ENCODE measurements at regions not wholly inside any gene's neighbourhood (a gene's known extent, or its start where the extent isn't known, plus 50 kb on each side); places are given as distances from the start of the nearest gene placed in this dataset.
"Not testable (repeated sequence)": the region's sequence is repeated elsewhere in the genome, so short reads cannot be mapped to it uniquely, and the experiment has no call there.

- H3K9me3 ChIP-seq; H3K36me3 ChIP-seq; H3K4me3 ChIP-seq; ATAC-seq (ENCODE audit: low FRiP score in 2 of 2); H3K27ac ChIP-seq; DNase-seq; H3K27me3 ChIP-seq; H3K4me1 ChIP-seq: not testable (repeated sequence)
- 65 to 86% methylated on average over 2 to 4 of the region's 4 CpGs for WGBS, 2 donors
Measured at GRCh38 chr10:50688183-50688582, 51.6 kb upstream of the ASAH2B start.

- H3K36me3 ChIP-seq; ATAC-seq (ENCODE audit: low FRiP score in 2 of 2); DNase-seq; H3K4me3 ChIP-seq; H3K4me1 ChIP-seq; H3K27me3 ChIP-seq; H3K9me3 ChIP-seq; H3K27ac ChIP-seq: not testable (repeated sequence)
- 76% methylated on average over 6 of the region's 6 CpGs; no CpG with 5 or more reads in 1 of the 2 donors for WGBS, 2 donors
Measured at GRCh38 chr10:50684365-50684764, 55.4 kb upstream of the ASAH2B start.

DNA sequence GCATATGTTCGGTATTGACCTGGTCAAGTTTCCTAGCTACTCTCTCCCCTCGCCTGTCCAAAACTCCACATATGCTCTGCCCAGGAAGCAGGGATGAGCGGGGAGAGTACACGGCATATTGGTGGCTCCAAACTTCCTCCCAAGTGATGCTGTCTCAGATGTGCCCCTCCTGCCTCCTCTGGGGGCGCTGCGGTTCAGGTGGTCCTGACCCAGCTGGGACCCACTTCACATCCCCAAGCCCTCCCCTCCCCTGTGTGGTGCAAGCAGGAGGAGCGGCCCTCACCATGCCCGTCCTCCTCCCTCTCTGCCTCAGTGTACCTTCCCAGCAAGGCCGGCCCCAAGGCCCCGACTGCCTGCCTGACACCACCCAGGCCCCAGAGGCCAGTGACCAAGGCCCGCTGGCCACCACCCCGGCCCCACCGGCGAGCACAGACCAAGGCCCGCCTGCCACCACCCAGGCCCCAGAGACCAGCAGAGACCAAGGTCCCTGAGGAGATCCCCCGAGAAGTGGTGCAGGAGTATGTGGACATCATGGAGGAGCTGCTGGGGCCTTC is 56.5 kb upstream of the ASAH2B start:
- DNase-seq; H3K4me3 ChIP-seq; H3K36me3 ChIP-seq; H3K27ac ChIP-seq; ATAC-seq (ENCODE audit: low FRiP score in 2 of 2); H3K4me1 ChIP-seq; H3K9me3 ChIP-seq; H3K27me3 ChIP-seq: not testable (repeated sequence)
- 91 to 94% methylated on average over 5 to 7 of the region's 16 CpGs for WGBS, 2 donors

GRCh38 chr10:50680606-50681005 is 56.9 kb upstream of the SGMS1 start:
- not testable (repeated sequence) for H3K4me1 ChIP-seq; H3K9me3 ChIP-seq; H3K27ac ChIP-seq; H3K4me3 ChIP-seq; H3K36me3 ChIP-seq; DNase-seq; H3K27me3 ChIP-seq; ATAC-seq (ENCODE audit: low FRiP score in 2 of 2)
- 90% methylated on average over 8 of the region's 10 CpGs; no CpG with 5 or more reads in 1 of the 2 donors for WGBS, 2 donors

GRCh38 chr10:50679149-50679548 is 55.4 kb upstream of the SGMS1 start:
- Histone ChIP-seq H3K27ac (no peak overlapping the region), H3K4me1 (no peaks in the 10 kb centered on the region), H3K27me3 (no peaks in the 10 kb centered on the region), H3K9me3 (no peaks in the 10 kb centered on the region), H3K4me3 (no peak overlapping the region), H3K36me3 (no peaks in the 10 kb centered on the region)
- 88 to 95% methylated on average over 11 to 12 of the region's 13 CpGs for WGBS, 2 donors
- ATAC-seq (ENCODE audit: low FRiP score in 2 of 2) (no peak), DNase-seq (peak in 1 of 2 donors; percentile 68)
- TF ChIP-seq CTCF (IDR thresholded peaks at IDR 0.05) (no peak), POLR2AphosphoS5 (IDR thresholded peaks at IDR 0.05) (no peak), EP300 (IDR thresholded peaks at IDR 0.05) (no peak), POLR2A (IDR thresholded peaks at IDR 0.05) (no peak)

- WGBS, 2 donors: 90 to 95% methylated on average over 8 of the region's 8 CpGs
- H3K27me3 ChIP-seq; DNase-seq; H3K4me3 ChIP-seq; ATAC-seq (ENCODE audit: low FRiP score in 2 of 2); H3K4me1 ChIP-seq; H3K9me3 ChIP-seq; H3K36me3 ChIP-seq; H3K27ac ChIP-seq: not testable (repeated sequence)
Measured at GRCh38 chr10:50675555-50675954, 51.8 kb upstream of the SGMS1 start.

- DNase-seq (peak in 1 of 2 donors; percentile 60), ATAC-seq (ENCODE audit: low FRiP score in 2 of 2) (no peak)
- H3K36me3 ChIP-seq: no peaks in the 10 kb centered on the region
- 83 to 87% methylated on average over 19 to 42 of the region's 42 CpGs for WGBS, 2 donors
- H3K4me3 ChIP-seq: no peak overlapping the region
- no peaks in the 10 kb centered on the region for H3K4me1 ChIP-seq
- no peaks in the 10 kb centered on the region for H3K27me3 ChIP-seq
- TF ChIP-seq POLR2A (IDR thresholded peaks at IDR 0.05) (no peak), EP300 (IDR thresholded peaks at IDR 0.05) (no peak), CTCF (IDR thresholded peaks at IDR 0.05) (no peak), POLR2AphosphoS5 (IDR thresholded peaks at IDR 0.05) (no peak)
- H3K27ac ChIP-seq: no peak overlapping the region
- no peaks in the 10 kb centered on the region for H3K9me3 ChIP-seq
Measured at GRCh38 chr10:50674469-50675254, 50.9 kb upstream of the SGMS1 start.
